IPS-NIHi7 (cell line): ENCODE measurements at regions not wholly inside any gene's neighbourhood (a gene's known extent, or its start where the extent isn't known, plus 50 kb on each side); places are given as distances from the start of the nearest gene placed in this dataset.
A peak's percentile ranks its signal among the peaks of the same experiment; 100 is the strongest.

Experiments
- DNase-seq: peaks from one replicate; pipeline ENCODE4 v3.0.0; 2012; ENCODE audit warnings: mixed read lengths; ENCODE audit errors: extremely low spot score

- DNase-seq: no peak
Measured at GRCh38 chr6:28696167-28696566, 170.5 kb downstream of the GPX5 start.

DNA sequence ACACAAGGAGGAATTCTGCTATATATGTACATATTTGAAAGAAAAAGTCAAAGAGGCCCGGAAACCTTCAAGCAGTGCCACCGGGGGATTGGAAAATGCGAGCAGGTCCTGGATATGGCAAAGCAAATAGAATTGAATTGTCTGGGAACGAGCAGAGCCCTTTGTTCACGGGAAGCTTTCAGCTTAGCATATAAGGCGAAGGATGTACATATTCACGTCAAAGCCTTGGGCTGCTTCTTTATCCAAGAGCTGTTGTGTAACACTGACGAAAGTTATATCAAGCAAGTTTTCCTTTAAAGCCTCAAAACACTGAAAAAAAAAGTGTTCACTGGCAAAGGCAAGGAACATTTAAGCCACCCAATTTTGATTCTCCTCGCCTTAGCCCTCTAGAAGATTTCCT, 171.0 kb downstream of the GPX5 start:
- no peak for DNase-seq

GRCh38 chr6:28707387-28708282, 182.0 kb downstream of the GPX5 start:
- DNase-seq: no peak

DNA sequence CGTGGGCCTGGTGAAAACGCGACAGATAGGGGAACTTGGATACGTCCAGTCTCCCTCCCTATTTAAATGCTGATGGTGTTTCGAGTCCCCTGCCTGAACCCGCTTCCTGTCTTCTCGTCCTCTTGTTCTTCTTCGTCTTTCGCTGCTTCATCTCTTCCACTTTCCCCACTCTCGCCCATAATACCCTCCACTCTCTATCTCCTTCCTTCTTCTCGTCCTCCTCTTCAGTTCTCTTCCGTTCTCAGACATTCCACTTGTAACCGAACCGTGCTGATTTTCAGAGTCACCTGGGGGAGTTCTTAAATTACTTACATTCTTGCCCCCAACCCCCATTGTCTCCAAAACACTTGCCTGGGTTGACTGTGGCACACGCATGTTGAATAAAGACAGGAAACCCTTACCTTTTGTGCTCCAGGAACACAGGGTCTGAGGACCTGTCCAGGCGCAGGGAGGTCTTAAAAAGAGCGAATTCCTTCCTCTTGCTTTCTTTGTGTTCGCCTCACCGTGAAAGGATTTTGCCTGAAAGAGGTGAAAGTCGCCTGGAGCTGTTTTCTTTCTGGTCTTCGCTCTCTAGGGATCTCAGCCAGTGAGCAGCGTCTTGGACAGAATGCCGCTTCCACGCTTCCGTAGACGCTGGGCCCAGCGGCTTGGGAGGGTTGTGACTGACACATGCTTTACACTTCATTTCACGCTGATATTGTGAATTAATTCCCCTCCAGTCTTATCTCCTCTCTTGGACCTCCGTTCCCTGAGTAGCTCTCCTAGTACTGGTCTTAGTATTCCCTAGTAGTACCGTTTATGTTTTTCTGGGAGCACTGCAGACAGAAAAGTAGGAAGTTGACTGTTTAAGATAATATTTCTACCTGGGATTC, 184.0 kb downstream of the GPX5 start:
- no peak for DNase-seq

DNA sequence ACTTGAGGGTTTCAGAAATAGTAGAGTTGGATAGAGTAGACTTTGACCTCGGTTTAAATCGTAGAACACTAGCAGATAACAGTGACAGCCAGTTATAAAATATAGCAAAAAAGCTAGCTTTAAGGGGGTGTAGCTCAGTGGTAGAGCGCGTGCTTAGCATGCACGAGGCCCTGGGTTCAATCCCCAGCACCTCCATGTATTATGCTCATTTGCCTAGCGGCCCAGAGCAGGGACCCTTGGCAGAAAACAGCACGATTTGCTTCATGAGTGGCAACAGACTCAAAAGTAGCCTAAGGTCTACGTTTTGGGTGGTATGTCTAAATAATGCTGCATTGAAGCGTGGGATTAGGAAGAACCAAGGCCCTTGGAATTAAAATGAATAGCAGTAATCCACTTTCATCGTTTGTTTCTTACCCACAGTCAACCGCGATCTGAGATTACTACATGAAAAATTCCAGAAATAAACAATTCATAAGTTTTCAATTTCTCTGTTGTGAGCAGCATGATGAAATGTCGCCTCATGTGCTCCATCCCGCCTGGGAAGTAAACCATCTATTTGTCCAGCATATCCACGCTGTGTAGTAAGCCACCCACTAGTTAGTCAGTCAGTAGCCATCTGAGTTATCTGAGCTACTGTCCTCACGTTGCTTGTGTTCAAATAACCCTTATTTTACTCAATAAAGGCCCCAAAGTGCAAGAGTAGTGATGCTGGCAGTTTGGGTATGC, 184.9 kb downstream of the GPX5 start:
- peak; percentile 60 for DNase-seq

GRCh38 chr6:28711325-28711724, 185.6 kb downstream of the GPX5 start:
- DNase-seq: no peak

GRCh38 chr6:28711788-28712341, 186.2 kb downstream of the GPX5 start:
- no peak for DNase-seq

DNA sequence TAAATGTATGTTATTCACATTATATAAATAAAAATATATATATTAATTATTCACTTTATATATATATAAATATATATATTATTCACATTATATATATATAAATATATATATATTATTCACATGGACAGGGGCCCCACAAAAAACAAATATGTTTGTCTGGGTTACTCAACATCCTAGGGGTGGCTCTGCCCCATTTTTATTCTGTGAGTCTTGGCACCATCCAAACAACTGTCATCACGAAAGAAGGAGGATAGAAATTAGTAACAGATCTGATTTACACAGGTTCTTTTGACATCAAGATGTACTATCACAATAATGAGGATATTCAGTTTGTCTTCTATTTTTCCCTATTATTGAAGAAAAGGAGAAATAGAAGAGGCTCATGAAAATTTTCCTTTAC, 187.3 kb downstream of the GPX5 start:
- no peak for DNase-seq

- no peak for DNase-seq
Measured at GRCh38 chr6:28719275-28719940, 193.7 kb downstream of the GPX5 start.

DNA sequence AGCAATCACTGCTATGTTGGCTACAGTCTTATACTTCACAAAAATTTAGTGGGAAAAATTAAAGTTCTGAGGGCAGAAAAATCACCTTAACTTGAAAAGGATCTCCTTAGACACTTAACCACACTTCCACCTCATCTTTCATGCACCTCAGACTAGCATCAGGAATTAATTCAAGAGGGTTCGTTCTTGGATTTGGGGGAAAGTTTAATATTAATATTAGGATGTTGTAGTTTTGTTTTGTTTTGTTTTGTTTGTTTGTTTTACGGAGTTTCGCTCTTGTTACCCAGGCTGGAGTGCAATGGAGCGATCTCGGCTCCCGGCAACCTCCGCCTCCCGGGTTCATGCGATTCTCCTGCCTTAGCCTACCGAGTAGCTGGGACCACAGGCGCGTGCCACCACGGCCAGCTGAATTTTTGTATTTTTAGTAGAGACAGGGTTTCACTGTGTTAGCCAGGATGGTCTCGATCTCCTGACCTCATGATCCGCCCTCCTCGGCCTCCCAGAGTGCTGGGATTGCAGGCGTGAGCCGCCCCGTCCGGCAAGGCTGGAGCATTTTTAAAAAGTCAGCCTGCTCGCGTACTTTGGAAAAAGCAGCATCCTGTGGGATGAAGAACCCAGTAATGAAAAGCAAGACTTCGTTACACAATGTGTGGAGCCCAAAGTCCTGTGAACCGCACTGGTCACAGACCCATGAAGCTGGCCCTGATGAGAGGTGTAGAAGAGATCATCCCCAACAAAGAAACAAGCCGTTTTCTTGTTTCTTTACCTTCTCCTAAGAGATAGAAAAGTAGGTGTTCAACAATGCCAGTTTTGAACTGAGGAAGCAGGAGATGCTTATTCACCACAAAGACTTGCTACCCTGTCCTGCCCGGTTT, 194.9 kb downstream of the GPX5 start:
- DNase-seq: no peak

DNA sequence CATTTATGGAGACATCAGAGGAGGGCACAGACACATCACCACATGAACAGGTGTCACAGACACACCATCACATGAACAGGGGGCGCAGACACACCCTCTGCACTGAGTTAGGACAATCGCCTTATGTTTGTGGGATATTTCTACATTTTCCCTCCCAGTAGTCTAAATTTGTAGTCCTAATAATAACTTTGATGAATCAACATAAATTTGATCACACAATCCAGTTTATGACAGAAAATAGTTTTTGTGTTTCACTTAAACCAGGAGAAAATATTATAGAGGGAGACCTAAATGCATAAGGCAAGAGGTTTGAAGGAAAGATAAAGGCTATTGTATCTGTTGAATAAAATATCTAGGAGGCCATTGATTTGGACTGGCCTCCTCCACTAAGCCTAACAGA, 195.7 kb downstream of the GPX5 start:
- no peak for DNase-seq

- DNase-seq: no peak
Measured at GRCh38 chr6:28724395-28724794, 198.7 kb downstream of the GPX5 start.

DNA sequence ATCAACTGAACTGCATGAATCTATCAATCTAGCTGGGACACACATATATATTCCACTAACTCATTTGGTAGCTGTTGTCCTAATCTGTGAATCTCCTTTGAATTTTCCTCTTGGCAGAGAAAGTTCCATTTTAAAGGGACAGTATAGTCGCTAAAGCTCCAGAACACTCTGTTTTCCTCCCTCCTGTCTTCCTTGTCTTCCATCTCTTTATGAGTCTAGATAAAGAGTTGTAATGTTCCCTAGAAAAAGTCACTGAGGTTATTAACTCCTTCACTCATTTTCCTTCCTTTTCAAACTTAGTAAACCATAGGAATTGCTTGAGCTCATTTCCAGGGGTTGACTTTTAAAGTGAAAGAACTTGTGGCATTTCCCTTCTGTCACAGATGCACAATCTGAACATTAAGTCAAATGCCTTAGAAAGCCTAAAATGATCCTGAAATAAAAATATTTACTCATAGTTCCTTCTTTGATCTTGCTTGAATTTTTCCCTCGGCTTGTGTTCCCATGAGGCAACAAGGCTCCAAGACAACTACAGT, 198.4 kb downstream of the TRIM27 start:
- no peak for DNase-seq

DNA sequence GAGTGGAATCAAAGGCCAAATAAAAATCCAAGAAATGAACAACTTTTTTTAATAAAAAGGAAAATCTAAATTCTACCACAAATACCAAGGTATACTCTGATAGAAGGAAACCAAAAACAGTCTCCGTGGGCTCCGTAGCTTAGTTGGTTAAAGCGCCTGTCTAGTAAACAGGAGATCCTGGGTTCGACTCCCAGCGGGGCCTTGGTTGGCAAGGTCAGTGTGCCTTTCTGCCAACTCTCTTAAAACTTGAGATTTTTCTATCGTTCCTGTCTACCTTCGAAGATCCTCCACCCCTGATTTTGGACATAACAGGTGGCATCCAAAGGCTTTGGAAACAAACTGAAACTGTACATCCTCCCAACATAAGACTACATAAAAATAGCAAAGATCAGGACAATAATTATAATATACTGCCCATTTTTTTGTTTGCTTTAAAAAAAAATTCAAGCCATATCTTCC, 197.9 kb downstream of the TRIM27 start:
- DNase-seq: no peak

DNA sequence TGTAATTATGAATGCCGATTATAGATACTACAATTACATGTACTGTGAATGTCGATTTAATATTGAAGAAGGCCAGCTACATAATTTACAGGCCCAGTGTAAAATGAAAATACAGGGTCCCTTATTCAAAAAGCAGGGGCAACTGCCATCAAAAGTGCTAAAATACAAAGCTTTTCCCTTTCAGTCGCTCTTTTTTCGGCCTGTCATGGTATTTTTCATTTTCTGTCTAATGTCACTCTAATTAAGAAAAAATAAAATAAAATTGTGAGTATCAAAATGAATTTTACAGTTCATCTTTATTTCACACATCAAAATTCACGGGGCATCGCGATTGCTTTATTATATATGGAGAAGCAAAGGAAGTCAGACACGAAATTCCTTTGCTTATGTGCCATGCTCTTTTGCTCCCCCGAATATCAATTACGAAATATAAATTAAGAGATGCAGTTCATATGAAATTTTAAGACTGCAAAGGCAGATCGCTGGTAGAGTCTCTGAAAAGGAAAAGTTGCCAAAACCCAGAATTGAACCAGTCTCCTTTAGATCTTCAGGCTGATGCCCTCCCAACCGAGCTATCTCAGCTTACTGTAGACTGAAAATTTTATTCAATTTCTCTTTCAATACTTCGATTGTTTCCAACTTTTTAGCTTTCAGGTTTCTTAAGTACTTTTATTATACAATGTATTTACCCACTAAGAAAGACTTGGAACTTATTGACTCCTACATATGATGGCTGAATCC, 197.0 kb downstream of the TRIM27 start:
- no peak for DNase-seq

- no peak for DNase-seq
Measured at GRCh38 chr6:28727559-28728211, 196.1 kb downstream of the TRIM27 start.

DNA sequence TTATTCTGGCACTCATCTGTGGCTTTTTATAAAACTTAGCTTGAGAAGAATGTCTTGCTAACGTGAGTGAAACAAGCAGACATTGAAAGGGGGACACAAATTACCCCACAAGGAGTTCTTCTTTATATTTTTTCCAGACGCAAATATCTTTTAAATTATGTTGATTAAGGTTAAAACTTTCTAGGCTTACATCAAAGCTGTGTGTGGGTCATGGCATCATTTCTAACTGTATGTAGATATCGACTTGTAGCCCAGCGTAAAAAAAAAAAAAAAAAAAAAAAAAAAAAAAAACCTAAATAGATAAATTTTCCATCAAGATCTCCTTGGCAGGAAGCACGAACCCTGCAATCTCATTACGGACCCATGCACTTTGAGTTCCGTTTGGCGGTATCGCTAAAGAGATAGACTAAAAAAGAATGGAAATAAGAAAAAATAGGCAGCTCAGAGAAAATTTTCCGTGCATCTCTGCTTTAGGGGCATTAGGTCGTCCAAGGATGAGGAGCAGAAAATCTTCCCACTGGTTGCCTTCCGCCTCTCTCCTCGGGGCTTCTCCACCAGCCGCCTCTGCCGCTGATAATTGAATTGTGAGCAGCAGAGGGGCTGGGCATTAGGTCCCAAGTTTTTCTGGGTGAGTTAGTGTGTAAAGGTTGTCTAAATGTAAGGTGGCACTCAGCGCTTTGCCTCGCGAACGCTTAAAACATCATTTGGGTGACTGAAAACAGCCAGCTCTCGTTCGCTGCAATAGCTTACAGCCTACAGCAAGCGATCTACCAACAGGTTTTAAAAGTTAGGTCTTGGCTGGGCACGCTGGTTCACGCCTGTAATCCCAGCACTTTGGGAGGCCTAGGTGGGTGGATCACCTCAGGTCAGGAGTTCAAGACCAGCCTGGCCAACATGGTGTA, 194.0 kb downstream of the TRIM27 start:
- DNase-seq: no peak

- no peak for DNase-seq
Measured at GRCh38 chr6:28732052-28732451, 191.7 kb downstream of the TRIM27 start.
